IPS-18a (cell line): ENCODE measurements at regions not wholly inside any gene's neighbourhood (a gene's known extent, or its start where the extent isn't known, plus 50 kb on each side); places are given as distances from the start of the nearest gene placed in this dataset.

Experiments
- H3K27ac ChIP-seq: one replicate; pipeline ENCODE4 v1.5.1; 2013; ENCODE audit warnings: low read length
- H3K27me3 ChIP-seq: one replicate; pipeline ENCODE4 v1.6.1; 2013; ENCODE audit warnings: mild to moderate bottlenecking, low read length; ENCODE audit not compliant: control insufficient read depth, insufficient read depth
- H3K36me3 ChIP-seq: one replicate; pipeline ENCODE4 v1.6.1; 2013; ENCODE audit warnings: low read depth, low read length; ENCODE audit not compliant: control insufficient read depth
- H3K4me1 ChIP-seq: one replicate; pipeline ENCODE4 v1.6.1; 2013; ENCODE audit warnings: low read depth, low read length; ENCODE audit not compliant: control insufficient read depth
- H3K4me3 ChIP-seq: one replicate; pipeline ENCODE4 v1.5.1; 2013; ENCODE audit warnings: low read length
- H3K9ac ChIP-seq: one replicate; pipeline ENCODE4 v1.6.1; 2013; ENCODE audit warnings: mild to moderate bottlenecking, low read length, moderate library complexity
- H3K9me3 ChIP-seq: one replicate; pipeline ENCODE4 v1.6.1; 2013; ENCODE audit warnings: low read depth, low read length; ENCODE audit not compliant: control insufficient read depth

DNA sequence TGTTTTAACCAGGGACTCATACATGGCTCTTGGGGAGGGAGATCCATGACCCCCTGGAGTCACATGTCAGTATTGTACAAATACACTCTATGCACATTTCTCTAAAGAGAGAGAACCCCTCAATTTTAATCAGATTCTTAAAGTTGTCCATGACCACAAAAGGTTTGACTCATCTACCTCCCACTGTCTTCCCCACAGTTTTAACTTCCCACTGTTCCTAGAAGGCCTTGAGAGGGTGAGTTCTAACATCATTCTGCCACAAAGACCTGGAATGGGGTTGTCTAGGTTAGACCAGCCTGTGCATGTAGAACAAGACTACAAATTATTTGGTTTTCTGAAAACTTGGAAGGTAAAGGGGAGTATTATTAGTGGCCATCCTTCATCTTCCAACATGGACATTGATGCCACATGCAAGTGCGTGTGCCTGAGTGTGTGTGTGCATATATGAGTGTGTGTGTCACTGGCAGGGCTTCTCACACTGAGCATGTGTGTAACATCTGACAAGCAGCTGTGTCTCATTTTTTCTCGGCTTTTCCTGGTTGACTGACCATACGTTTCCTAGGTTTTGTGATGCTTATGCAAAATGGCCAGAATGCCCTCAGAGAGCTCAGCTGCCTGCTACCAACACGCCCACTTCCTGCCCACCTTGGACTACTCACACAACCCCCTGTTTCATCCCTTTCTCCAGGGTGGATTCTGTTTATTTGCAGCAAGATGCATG is 94.6 kb upstream of the LGALSL start:
- Histone ChIP-seq H3K4me1 (peaks cover 17% of the 10 kb centered on the region), H3K9ac (no peak overlapping the region), H3K9me3 (no peaks in the 10 kb centered on the region), H3K27me3 (no peaks in the 10 kb centered on the region), H3K4me3 (no peak overlapping the region), H3K36me3 (no peaks in the 10 kb centered on the region), H3K27ac (no peak overlapping the region)

GRCh38 chr2:64359892-64360657 is 93.9 kb upstream of the LGALSL start:
- H3K4me3 ChIP-seq: no peak overlapping the region
- no peak overlapping the region for H3K27ac ChIP-seq
- no peaks in the 10 kb centered on the region for H3K9me3 ChIP-seq

GRCh38 chr2:64361151-64361938 is 92.6 kb upstream of the LGALSL start:
- H3K36me3 ChIP-seq: no peaks in the 10 kb centered on the region
- no peaks in the 10 kb centered on the region for H3K27me3 ChIP-seq
- no peak overlapping the region for H3K9ac ChIP-seq
- peaks cover 20% of the 10 kb centered on the region for H3K4me1 ChIP-seq
- no peaks in the 10 kb centered on the region for H3K9me3 ChIP-seq
- no peak overlapping the region for H3K27ac ChIP-seq
- H3K4me3 ChIP-seq: no peak overlapping the region

More at GRCh38 chr2:64359892-64360657, 93.9 kb upstream of the LGALSL start:
- peaks cover 20% of the 10 kb centered on the region for H3K4me1 ChIP-seq
- H3K9ac ChIP-seq: no peak overlapping the region
- H3K27me3 ChIP-seq: no peaks in the 10 kb centered on the region
- H3K36me3 ChIP-seq: no peaks in the 10 kb centered on the region

- Histone ChIP-seq H3K4me3 (no peak overlapping the region), H3K9me3 (no peaks in the 10 kb centered on the region), H3K27me3 (no peaks in the 10 kb centered on the region), H3K4me1 (peaks cover 14% of the 10 kb centered on the region), H3K36me3 (no peaks in the 10 kb centered on the region), H3K9ac (no peak overlapping the region), H3K27ac (no peak overlapping the region)
Measured at GRCh38 chr2:64362562-64363026, 91.4 kb upstream of the LGALSL start.

DNA sequence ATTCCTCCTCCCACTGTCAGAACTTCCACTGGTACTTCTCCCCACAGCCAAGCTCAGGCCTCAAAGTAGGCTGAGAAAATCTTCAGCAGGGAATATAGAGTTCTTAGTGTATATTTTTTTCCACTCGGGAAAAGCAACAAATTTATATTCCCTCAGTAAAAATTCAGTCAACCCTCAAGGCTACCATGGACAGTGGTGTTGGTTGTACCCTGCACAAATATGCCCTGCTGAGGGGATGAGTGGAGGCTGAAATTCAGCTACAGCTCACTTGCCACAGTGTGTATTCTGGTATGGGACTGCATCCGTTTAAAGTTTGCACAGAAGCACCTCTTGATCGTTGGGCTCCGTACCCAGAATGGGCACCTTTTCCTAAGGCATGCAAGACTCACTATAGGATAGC is 90.8 kb upstream of the LGALSL start:
- Histone ChIP-seq H3K9ac (no peak overlapping the region), H3K4me3 (no peak overlapping the region), H3K36me3 (no peaks in the 10 kb centered on the region), H3K27me3 (no peaks in the 10 kb centered on the region), H3K9me3 (no peaks in the 10 kb centered on the region), H3K27ac (no peak overlapping the region), H3K4me1 (peaks cover 19% of the 10 kb centered on the region)

- Histone ChIP-seq H3K27me3 (no peaks in the 10 kb centered on the region), H3K27ac (no peak overlapping the region), H3K9me3 (no peaks in the 10 kb centered on the region), H3K36me3 (no peaks in the 10 kb centered on the region), H3K9ac (no peak overlapping the region), H3K4me1 (peaks cover 21% of the 10 kb centered on the region), H3K4me3 (no peak overlapping the region)
Measured at GRCh38 chr2:64363848-64364247, 90.1 kb upstream of the LGALSL start.

DNA sequence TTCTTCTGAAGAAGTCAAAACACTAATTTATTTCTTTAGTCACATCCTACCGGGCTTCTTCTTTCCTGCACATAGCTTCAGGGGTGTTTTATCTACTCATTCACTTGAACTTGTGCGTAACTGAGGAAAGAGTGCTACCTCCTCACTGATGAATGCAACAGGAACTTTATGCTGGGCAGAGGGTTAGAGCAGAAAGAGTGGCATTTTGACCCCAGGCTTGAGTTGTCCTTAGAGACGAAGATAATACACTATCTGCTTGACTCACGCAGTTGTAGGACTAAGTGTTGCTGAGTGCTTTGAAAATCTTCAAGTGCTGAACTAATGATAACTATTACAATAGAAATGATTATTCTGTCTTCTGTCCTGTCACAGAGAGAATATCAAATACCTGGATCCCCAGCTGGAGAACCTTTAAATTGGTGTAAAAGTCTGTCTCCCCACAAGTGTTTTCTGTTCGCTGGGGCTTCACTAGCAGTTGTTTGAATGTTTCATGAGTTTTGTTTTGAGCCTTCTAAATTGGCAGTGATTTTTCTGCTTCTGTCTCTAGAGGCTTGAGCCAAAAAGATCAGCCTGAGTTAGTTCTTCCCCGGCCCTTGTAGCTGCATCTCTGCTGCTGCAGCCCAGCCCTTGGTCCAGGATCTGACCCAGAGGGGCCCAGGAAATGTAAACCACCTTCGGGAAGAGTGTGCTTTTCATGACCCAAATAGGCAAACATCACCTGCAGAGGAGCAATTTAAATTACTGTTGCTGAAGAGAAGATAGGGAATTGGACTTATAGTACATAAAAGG is 86.3 kb upstream of the LGALSL start:
- H3K9me3 ChIP-seq: no peaks in the 10 kb centered on the region
- H3K9ac ChIP-seq: no peak overlapping the region
- peaks cover 14% of the 10 kb centered on the region for H3K4me1 ChIP-seq
- H3K27ac ChIP-seq: no peak overlapping the region
- H3K27me3 ChIP-seq: no peaks in the 10 kb centered on the region
- H3K36me3 ChIP-seq: no peaks in the 10 kb centered on the region
- H3K4me3 ChIP-seq: no peak overlapping the region

- Histone ChIP-seq H3K9me3 (no peaks in the 10 kb centered on the region), H3K9ac (no peak overlapping the region), H3K4me3 (no peak overlapping the region), H3K27me3 (no peaks in the 10 kb centered on the region), H3K27ac (no peak overlapping the region), H3K4me1 (peaks cover 7% of the 10 kb centered on the region), H3K36me3 (no peaks in the 10 kb centered on the region)
Measured at GRCh38 chr2:64369706-64370105, 84.3 kb upstream of the LGALSL start.

- H3K4me1 ChIP-seq: peaks cover 7% of the 10 kb centered on the region
- no peak overlapping the region for H3K9ac ChIP-seq
- H3K4me3 ChIP-seq: no peak overlapping the region
- H3K9me3 ChIP-seq: no peaks in the 10 kb centered on the region
- H3K27ac ChIP-seq: no peak overlapping the region
- no peaks in the 10 kb centered on the region for H3K36me3 ChIP-seq
- H3K27me3 ChIP-seq: no peaks in the 10 kb centered on the region
Measured at GRCh38 chr2:64371727-64372126, 82.2 kb upstream of the LGALSL start.

- H3K4me1 ChIP-seq: no peaks in the 10 kb centered on the region
- no peaks in the 10 kb centered on the region for H3K36me3 ChIP-seq
- no peak overlapping the region for H3K27ac ChIP-seq
- H3K9me3 ChIP-seq: no peaks in the 10 kb centered on the region
- H3K9ac ChIP-seq: no peak overlapping the region
- H3K4me3 ChIP-seq: no peak overlapping the region
- H3K27me3 ChIP-seq: no peaks in the 10 kb centered on the region
Measured at GRCh38 chr2:64374686-64375085, 79.3 kb upstream of the LGALSL start.

GRCh38 chr2:64376926-64377325 is 77.0 kb upstream of the LGALSL start:
- Histone ChIP-seq H3K4me3 (no peak overlapping the region), H3K27me3 (no peaks in the 10 kb centered on the region), H3K27ac (no peak overlapping the region), H3K36me3 (no peaks in the 10 kb centered on the region), H3K9ac (no peak overlapping the region), H3K9me3 (no peaks in the 10 kb centered on the region), H3K4me1 (no peaks in the 10 kb centered on the region)
